ENCODE measurements at regions not wholly inside any gene's neighbourhood (a gene's known extent, or its start where the extent isn't known, plus 50 kb on each side); places are given as distances from the start of the nearest gene placed in this dataset.

DNA sequence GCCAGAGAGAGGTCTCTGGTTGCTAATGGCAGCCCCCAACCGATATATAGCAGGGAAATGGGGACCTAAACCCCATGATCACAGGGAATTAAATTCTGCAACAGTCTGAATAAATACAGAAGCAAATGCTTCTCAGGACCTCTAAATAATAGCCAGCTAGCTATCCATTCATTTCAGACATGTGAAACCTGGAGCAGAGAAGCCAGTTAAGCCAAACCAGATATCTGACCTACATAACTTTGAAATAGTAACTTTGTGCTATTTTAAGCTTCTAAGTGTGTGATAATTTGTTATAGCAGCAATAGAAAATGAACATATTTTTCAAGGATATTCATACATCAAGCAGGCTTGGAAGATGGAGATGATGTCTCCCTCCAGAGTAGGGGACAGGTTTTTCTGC, 1062.9 kb upstream of the CADM2 start:
- Histone ChIP-seq H3K4me3 (ENCODE audit: low read length) (no peak overlapping the region), H3K79me2 (ENCODE audit: control insufficient read depth, low read length) (no peaks in the 10 kb centered on the region), H3K27ac (ENCODE audit: low read depth, low read length) (no peak overlapping the region), H3K36me3 (ENCODE audit: control insufficient read depth, low read length) (no peaks in the 10 kb centered on the region), H3K9me2 (replicated peaks; ENCODE audit: control insufficient read depth, low read length) (no peaks in the 10 kb centered on the region), H3K27me3 (ENCODE audit: control insufficient read depth, low read length) (no peaks in the 10 kb centered on the region), H3K9me3 (ENCODE audit: control insufficient read depth, insufficient read depth, low read length) (no peaks in the 10 kb centered on the region), H3K4me1 (ENCODE audit: control insufficient read depth, low read length) (no peaks in the 10 kb centered on the region), H4K20me1 (ENCODE audit: control insufficient read depth, insufficient read depth, low read depth, low read length) (no peaks in the 10 kb centered on the region), H3F3A (ENCODE audit: control insufficient read depth, insufficient read depth) (no peaks in the 10 kb centered on the region), H3K4me2 (ENCODE audit: low read length) (no peak overlapping the region)
- TF ChIP-seq, protein P1, sequence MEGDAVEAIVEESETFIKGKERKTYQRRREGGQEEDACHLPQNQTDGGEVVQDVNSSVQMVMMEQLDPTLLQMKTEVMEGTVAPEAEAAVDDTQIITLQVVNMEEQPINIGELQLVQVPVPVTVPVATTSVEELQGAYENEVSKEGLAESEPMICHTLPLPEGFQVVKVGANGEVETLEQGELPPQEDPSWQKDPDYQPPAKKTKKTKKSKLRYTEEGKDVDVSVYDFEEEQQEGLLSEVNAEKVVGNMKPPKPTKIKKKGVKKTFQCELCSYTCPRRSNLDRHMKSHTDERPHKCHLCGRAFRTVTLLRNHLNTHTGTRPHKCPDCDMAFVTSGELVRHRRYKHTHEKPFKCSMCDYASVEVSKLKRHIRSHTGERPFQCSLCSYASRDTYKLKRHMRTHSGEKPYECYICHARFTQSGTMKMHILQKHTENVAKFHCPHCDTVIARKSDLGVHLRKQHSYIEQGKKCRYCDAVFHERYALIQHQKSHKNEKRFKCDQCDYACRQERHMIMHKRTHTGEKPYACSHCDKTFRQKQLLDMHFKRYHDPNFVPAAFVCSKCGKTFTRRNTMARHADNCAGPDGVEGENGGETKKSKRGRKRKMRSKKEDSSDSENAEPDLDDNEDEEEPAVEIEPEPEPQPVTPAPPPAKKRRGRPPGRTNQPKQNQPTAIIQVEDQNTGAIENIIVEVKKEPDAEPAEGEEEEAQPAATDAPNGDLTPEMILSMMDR (IDR thresholded peaks at IDR 0.05; ENCODE audit: low read depth, low read length, poor library complexity, severe bottlenecking), result no peak
- no peak for TF ChIP-seq EZH2phosphoT487 (IDR thresholded peaks at IDR 0.05; ENCODE audit: borderline replicate concordance, low read length)

DNA sequence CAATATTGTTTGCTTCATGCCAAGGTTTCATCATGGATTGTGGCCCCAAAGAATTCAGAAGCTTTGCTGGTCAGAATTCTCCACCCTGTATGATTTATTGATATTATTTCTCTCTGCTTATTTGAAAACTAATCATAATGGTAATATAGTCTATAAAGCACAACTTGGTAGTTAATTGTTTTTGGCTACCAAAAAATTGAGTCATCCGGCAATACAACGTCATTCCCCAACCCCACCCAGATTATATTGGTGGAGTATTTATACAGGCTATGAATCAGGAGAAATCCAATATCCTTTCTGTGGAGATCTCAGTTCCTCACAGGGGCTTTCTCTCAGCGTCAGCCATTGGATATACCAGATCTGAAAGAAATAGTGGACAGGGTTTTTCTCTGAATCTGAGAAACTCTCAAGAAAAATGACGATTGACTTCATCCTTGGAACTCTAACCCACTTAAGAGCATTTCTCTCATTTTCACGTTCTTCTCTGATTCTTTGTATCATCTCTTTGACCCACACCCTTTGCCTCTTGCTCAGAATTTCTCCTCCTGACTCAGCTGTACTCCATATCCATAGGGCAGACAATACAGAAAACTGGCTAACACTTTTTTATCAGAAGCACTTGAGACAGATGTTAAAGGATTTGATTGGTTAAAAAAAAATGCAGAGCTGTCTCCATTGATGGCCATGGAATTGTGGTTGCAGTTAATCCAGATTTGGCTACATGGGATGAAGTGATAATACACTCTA, 1055.8 kb upstream of the CADM2 start:
- Histone ChIP-seq H3K27ac (ENCODE audit: low read depth, low read length) (no peak overlapping the region), H3K79me2 (ENCODE audit: control insufficient read depth, low read length) (no peaks in the 10 kb centered on the region), H3K9me2 (replicated peaks; ENCODE audit: control insufficient read depth, low read length) (no peaks in the 10 kb centered on the region), H3K4me2 (ENCODE audit: low read length) (no peak overlapping the region), H3K27me3 (ENCODE audit: control insufficient read depth, low read length) (no peaks in the 10 kb centered on the region), H3K36me3 (ENCODE audit: control insufficient read depth, low read length) (no peaks in the 10 kb centered on the region), H3K9me3 (ENCODE audit: control insufficient read depth, insufficient read depth, low read length) (no peaks in the 10 kb centered on the region), H3F3A (ENCODE audit: control insufficient read depth, insufficient read depth) (no peaks in the 10 kb centered on the region), H3K4me1 (ENCODE audit: control insufficient read depth, low read length) (no peaks in the 10 kb centered on the region), H3K4me3 (ENCODE audit: low read length) (no peak overlapping the region), H4K20me1 (ENCODE audit: control insufficient read depth, insufficient read depth, low read depth, low read length) (no peaks in the 10 kb centered on the region)
- TF ChIP-seq, protein P1 (IDR thresholded peaks at IDR 0.05; ENCODE audit: low read depth, low read length, poor library complexity, severe bottlenecking), result no peak
- TF ChIP-seq EZH2phosphoT487 (IDR thresholded peaks at IDR 0.05; ENCODE audit: borderline replicate concordance, low read length), result no peak

DNA sequence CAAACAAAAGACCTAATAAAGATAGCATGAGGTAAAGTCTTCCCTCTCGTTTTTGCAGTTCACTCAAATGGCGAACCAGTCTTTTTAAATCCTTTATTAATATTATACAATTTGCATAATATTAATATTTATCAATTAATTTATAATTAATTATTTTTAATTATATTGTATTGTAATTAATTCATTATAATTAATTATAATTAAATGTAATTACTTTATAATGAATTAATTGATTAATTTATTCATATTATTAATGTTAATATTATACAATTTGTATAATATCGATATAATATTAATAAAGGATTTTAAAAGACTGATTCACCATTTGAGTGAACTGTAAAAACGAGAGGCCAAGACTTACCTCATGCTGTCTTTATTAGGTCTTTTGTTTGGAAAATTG, 1045.4 kb upstream of the CADM2 start:
- TF ChIP-seq, protein P1 (IDR thresholded peaks at IDR 0.05; ENCODE audit: low read depth, low read length, poor library complexity, severe bottlenecking), result no peak
- no peak for TF ChIP-seq EZH2phosphoT487 (IDR thresholded peaks at IDR 0.05; ENCODE audit: borderline replicate concordance, low read length)
- Histone ChIP-seq H3K27ac (ENCODE audit: low read depth, low read length) (no peak overlapping the region), H3K9me2 (replicated peaks; ENCODE audit: control insufficient read depth, low read length) (no peaks in the 10 kb centered on the region), H3F3A (ENCODE audit: control insufficient read depth, insufficient read depth) (no peaks in the 10 kb centered on the region), H3K4me3 (ENCODE audit: low read length) (no peak overlapping the region), H3K4me2 (ENCODE audit: low read length) (no peak overlapping the region), H4K20me1 (ENCODE audit: control insufficient read depth, insufficient read depth, low read depth, low read length) (no peaks in the 10 kb centered on the region), H3K27me3 (ENCODE audit: control insufficient read depth, low read length) (no peaks in the 10 kb centered on the region), H3K79me2 (ENCODE audit: control insufficient read depth, low read length) (no peaks in the 10 kb centered on the region), H3K36me3 (ENCODE audit: control insufficient read depth, low read length) (no peaks in the 10 kb centered on the region), H3K4me1 (ENCODE audit: control insufficient read depth, low read length) (no peaks in the 10 kb centered on the region), H3K9me3 (ENCODE audit: control insufficient read depth, insufficient read depth, low read length) (no peaks in the 10 kb centered on the region)

Data from DOHH2 (cell line).